ENCODE measurements at regions not wholly inside any gene's neighbourhood (a gene's known extent, or its start where the extent isn't known, plus 50 kb on each side); places are given as distances from the start of the nearest gene placed in this dataset.
A peak's percentile ranks its signal among the peaks of the same experiment; 100 is the strongest.

- TF ChIP-seq NANOG (IDR thresholded peaks at IDR 0.05; ENCODE audit: borderline replicate concordance), result no peak
- TF ChIP-seq EZH2 (IDR thresholded peaks at IDR 0.05; ENCODE audit: low read depth, unreplicated experiment), result no peak
- no peak for TF ChIP-seq CTCF (conservative IDR thresholded peaks at IDR 0.05; ENCODE audit: low read depth in 2 of 2)
- no peak for TF ChIP-seq STAT1 (IDR thresholded peaks at IDR 0.05; ENCODE audit: unreplicated experiment)
Observed at GRCh38 chr21:32083197-32083596, 195.7 kb downstream of the MIS18A start (continued).

GRCh38 chr21:32082466-32082865 is 196.4 kb downstream of the MIS18A start:
- H3K4me1 Mint-ChIP-seq, result peaks cover 3% of the 10 kb centered on the region; the same call in 1 of the 3 replicates
- H3K4me1 ChIP-seq (ENCODE audit: insufficient read depth), result no peaks in the 10 kb centered on the region

More at GRCh38 chr21:32082466-32082865, 196.4 kb downstream of the MIS18A start:
- Histone ChIP-seq H4K20me1 (replicated peaks; ENCODE audit: insufficient read depth) (no peaks in the 10 kb centered on the region), H3F3A (replicated peaks; ENCODE audit: low read depth) (no peaks in the 10 kb centered on the region), H3K79me2 (replicated peaks; ENCODE audit: insufficient read depth) (no peaks in the 10 kb centered on the region), H3K4me3 (no peak overlapping the region), H3K27me3 (ENCODE audit: insufficient read depth) (no peaks in the 10 kb centered on the region), H3K4me2 (no peak overlapping the region), H3K27ac (ENCODE audit: low read depth) (no peak overlapping the region), H3K9me2 (ENCODE audit: insufficient read depth) (peaks cover 6% of the 10 kb centered on the region; the same call in 1 of the 2 replicates), H2AFZ (peak overlapping the region; percentile 52; the same call in 1 of the 2 replicates), H3K36me3 (ENCODE audit: insufficient read depth) (no peaks in the 10 kb centered on the region)
- Mint-ChIP-seq H3K4me3 (no peak overlapping the region), H3K36me3 (ENCODE audit: low read depth) (no peaks in the 10 kb centered on the region), H3K27me3 (ENCODE audit: insufficient read depth, low read depth, poor library complexity) (peaks cover 2% of the 10 kb centered on the region), H3K27ac (no peak overlapping the region), H3K9me3 (no peaks in the 10 kb centered on the region; the same call in 2 of the 3 replicates)
- TF ChIP-seq ETS1 (IDR thresholded peaks at IDR 0.05), result no peak
- no peak for TF ChIP-seq ZNF462 (CRISPR knock-in tag; IDR thresholded peaks at IDR 0.05)
- TF ChIP-seq NANOG (IDR thresholded peaks at IDR 0.05; ENCODE audit: borderline replicate concordance), result no peak
- no peak for TF ChIP-seq POLR2AphosphoS5 (IDR thresholded peaks at IDR 0.05; ENCODE audit: low read depth)
- no peak for TF ChIP-seq REST (IDR thresholded peaks at IDR 0.05; ENCODE audit: unreplicated experiment)
- DNase-seq (ENCODE audit: low spot score) (no peak), ATAC-seq (no peak)
